Mesothelial cell of epicardium (in vitro differentiated cells): ENCODE measurements at regions not wholly inside any gene's neighbourhood (a gene's known extent, or its start where the extent isn't known, plus 50 kb on each side); places are given as distances from the start of the nearest gene placed in this dataset.

ENCODE experiments used
- DNase-seq, 2 experiments: peaks; one replicate each; pipeline ENCODE4 v3.0.0; 2021; ENCODE audit warnings: low spot score in 2 of 2; ENCODE audit not compliant: unreplicated experiment in 2 of 2
- H3K27ac Mint-ChIP-seq: 2 replicates; pipeline ENCODE4 v1.8.0; 2021; ENCODE audit warnings: mixed read lengths
- H3K27me3 Mint-ChIP-seq: 2 replicates; pipeline ENCODE4 v1.8.0; 2021; ENCODE audit warnings: low read depth, mixed read lengths
- H3K36me3 Mint-ChIP-seq: 2 replicates; pipeline ENCODE4 v1.8.0; 2021; ENCODE audit warnings: mixed read lengths
- H3K4me1 Mint-ChIP-seq: 2 replicates; pipeline ENCODE4 v1.8.0; 2021; ENCODE audit warnings: mixed read lengths
- H3K4me3 Mint-ChIP-seq: 2 replicates; pipeline ENCODE4 v1.8.0; 2021; ENCODE audit warnings: mild to moderate bottlenecking, moderate library complexity, mixed read lengths
- H3K9me3 Mint-ChIP-seq: 2 replicates; pipeline ENCODE4 v1.8.0; 2021; ENCODE audit warnings: mixed read lengths
- TF ChIP-seq, protein P1 (sequence below): fragments of 200-600 bp; sonication (generic); IDR thresholded peaks from one replicate; pipeline ENCODE4 v1.5.0; 2021; ENCODE audit warnings: antibody characterized with exemption; ENCODE audit not compliant: unreplicated experiment

DNA sequence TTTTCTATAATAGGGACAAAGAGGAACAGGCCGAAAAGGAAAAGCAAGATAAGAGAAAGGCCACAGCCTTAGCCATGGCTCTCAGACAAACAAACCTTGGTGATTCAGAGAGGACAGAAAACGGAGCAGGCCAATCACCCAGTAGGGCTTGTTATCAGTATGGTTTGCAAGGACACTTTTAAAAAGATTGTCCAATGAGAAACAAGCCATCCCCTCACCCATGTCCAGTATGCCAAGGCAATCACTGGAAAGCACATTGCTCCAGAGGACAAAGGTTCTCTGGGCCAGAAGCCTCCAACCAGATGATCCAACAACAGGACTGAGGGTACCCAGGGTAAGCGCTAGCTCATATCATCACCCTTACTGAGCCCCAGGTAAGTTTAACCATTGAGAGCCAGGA is 243.8 kb upstream of the BTG1 start:
- Mint-ChIP-seq H3K9me3 (peaks cover 47% of the 10 kb centered on the region), H3K4me1 (peaks cover 22% of the 10 kb centered on the region), H3K36me3 (peaks cover 19% of the 10 kb centered on the region), H3K27me3 (no peaks in the 10 kb centered on the region), H3K27ac (peak overlapping the region; percentile 72), H3K4me3 (no peak overlapping the region)
- DNase-seq: no peak
- TF ChIP-seq, protein P1, sequence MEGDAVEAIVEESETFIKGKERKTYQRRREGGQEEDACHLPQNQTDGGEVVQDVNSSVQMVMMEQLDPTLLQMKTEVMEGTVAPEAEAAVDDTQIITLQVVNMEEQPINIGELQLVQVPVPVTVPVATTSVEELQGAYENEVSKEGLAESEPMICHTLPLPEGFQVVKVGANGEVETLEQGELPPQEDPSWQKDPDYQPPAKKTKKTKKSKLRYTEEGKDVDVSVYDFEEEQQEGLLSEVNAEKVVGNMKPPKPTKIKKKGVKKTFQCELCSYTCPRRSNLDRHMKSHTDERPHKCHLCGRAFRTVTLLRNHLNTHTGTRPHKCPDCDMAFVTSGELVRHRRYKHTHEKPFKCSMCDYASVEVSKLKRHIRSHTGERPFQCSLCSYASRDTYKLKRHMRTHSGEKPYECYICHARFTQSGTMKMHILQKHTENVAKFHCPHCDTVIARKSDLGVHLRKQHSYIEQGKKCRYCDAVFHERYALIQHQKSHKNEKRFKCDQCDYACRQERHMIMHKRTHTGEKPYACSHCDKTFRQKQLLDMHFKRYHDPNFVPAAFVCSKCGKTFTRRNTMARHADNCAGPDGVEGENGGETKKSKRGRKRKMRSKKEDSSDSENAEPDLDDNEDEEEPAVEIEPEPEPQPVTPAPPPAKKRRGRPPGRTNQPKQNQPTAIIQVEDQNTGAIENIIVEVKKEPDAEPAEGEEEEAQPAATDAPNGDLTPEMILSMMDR: no peak

DNA sequence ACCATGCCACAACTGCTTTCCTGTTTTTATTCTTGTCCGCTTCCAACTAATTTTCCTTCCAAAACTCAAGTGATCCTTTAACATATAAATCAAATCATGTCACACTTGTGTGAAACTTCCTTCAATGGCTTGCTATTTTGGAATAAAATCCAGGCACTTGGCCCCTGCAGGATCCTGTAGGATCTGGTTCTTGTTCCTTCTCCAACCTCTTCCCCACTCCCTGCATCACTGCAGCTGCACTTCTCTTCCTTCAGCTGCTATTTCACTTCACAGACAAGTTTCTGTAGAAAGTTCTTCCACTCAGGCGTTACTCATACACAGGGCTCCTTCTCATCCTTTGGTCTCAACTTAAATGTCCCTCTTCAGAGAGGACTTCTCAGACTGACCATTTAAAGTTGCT is 239.7 kb upstream of the BTG1 start:
- H3K4me1 Mint-ChIP-seq: peaks cover 28% of the 10 kb centered on the region
- peaks cover 10% of the 10 kb centered on the region for H3K9me3 Mint-ChIP-seq
- no peak overlapping the region for H3K27ac Mint-ChIP-seq
- no peaks in the 10 kb centered on the region for H3K36me3 Mint-ChIP-seq
- no peak overlapping the region for H3K4me3 Mint-ChIP-seq
- H3K27me3 Mint-ChIP-seq: no peaks in the 10 kb centered on the region
- TF ChIP-seq, protein P1: no peak
- DNase-seq: no peak

DNA sequence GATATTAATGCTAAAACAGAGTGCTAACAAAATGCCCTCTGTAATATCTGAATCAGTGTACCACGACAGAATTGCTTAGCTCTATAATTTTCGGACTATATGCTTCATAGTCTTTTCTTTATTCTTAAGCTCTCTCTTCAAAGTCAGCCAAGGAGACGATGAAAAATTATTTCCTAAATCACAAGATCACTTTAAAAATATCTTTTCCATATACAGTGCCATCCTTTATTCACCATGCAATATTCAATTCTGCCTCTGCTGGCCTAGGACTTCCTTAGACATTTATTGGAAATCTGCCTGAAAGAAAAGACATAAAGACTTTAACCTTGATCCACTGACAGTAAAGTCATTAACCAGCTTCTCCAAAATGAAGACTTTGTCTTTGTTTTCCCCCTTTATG is 238.9 kb upstream of the BTG1 start:
- Mint-ChIP-seq H3K27me3 (no peaks in the 10 kb centered on the region), H3K36me3 (no peaks in the 10 kb centered on the region), H3K9me3 (peaks cover 6% of the 10 kb centered on the region), H3K27ac (no peak overlapping the region), H3K4me3 (no peak overlapping the region), H3K4me1 (peaks cover 28% of the 10 kb centered on the region)
- TF ChIP-seq, protein P1: no peak
- no peak for DNase-seq

DNA sequence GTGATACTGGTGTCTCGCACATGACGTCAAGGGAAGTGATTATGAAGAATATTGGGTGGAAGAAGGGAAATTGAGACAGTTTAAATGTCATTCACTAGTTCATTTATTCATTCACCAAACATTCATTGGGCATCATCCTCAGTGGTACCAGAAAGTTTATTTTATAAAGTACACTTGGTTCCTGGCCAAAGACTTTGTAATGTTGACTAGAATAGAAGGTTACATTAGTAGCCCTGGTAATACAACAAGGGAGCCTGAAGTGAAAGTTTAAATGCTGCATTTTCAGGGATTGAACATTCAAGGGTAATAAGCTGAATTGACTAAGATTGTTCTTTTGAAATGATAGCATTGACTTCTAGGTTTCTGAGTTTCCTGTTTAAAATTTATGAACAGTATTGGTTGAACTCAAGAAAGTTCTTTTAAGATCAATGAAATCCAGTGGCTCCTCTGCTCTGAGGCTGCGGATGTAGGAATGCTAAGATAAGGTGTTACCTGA is 236.8 kb upstream of the BTG1 start:
- DNase-seq: no peak
- Mint-ChIP-seq H3K4me3 (no peak overlapping the region), H3K36me3 (no peaks in the 10 kb centered on the region), H3K9me3 (peaks cover 6% of the 10 kb centered on the region), H3K27ac (no peak overlapping the region), H3K27me3 (no peaks in the 10 kb centered on the region), H3K4me1 (peaks cover 18% of the 10 kb centered on the region)
- TF ChIP-seq, protein P1: no peak

DNA sequence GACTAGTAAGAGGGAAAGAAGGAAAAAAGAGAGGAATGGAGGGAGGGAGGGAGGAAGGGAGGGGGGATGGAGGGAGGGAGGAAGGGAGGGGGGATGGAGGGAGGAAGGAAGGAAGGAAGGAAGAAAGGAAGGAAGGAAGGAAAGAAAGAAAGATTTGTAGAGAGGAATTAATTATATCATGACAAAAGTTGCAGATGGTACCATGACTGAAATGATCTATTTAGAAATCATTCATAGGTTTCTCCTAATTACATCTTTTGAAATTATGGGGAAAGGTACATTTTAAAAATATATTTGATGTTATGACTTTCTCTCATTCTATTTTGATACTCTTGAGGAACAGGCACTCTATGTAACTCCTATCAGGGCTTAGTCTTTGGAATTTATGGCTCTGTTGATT is 236.2 kb upstream of the BTG1 start:
- Mint-ChIP-seq H3K27me3 (no peaks in the 10 kb centered on the region), H3K4me1 (peaks cover 18% of the 10 kb centered on the region), H3K9me3 (peaks cover 6% of the 10 kb centered on the region), H3K27ac (no peak overlapping the region), H3K36me3 (no peaks in the 10 kb centered on the region), H3K4me3 (no peak overlapping the region)
- TF ChIP-seq, protein P1: no peak
- DNase-seq: no peak
